T-cell (primary cell): ENCODE measurements at regions not wholly inside any gene's neighbourhood (a gene's known extent, or its start where the extent isn't known, plus 50 kb on each side); places are given as distances from the start of the nearest gene placed in this dataset.

Source experiments
- ATAC-seq, 4 experiments: fragments of 200-7000 bp in 3 of 4; fragments of 150-1000 bp in 1 of 4; cut with Tn5 transposase; replicated peaks in 1 of 4; 1 replicate in 3 of 4; 2 replicates in 1 of 4; pipeline ENCODE4 v1.10.0; 2021; ENCODE audit warnings: moderate library complexity in 3 of 4, mild to moderate bottlenecking in 2 of 4, moderate number of reproducible peaks in 1 of 4
- CTCF ChIA-PET, 2 donors: fragments of 300-600 bp; sonication (Branson Sonifier 250); formaldehyde crosslinking; loops; one replicate each; lab custom pipeline; 2022; ENCODE audit warnings: antibody characterized with exemption in 2 of 2; lab: Charles Lee
- POLR2A ChIA-PET, 2 donors: fragments of 300-600 bp; sonication (Branson Sonifier 250); formaldehyde crosslinking; loops; one replicate each; lab custom pipeline; 2022; ENCODE audit warnings: antibody characterized with exemption in 2 of 2; lab: Charles Lee
- DNase-seq, 35 experiments: peaks; one replicate each; pipeline versions ENCODE4 v3.0.0 to v3.0.0-alpha.2; 2013 to 2023
- H3K27ac ChIP-seq: one replicate; pipeline ENCODE4 v1.5.1; 2013; ENCODE audit warnings: low read length
- H3K27me3 ChIP-seq, 2 experiments: replicated peaks in 1 of 2; 1 replicate in 1 of 2; 2 replicates in 1 of 2; pipeline versions ENCODE4 v1.6.1 to v1.7.0; 2013; ENCODE audit warnings: low read length in 1 of 2, mixed read lengths in 1 of 2; ENCODE audit not compliant: control insufficient read depth in 2 of 2, insufficient read depth in 2 of 2; ENCODE audit errors: extremely low read depth in 1 of 2
- H3K36me3 ChIP-seq, 2 donors: 1 replicate in 1 of 2; 2 replicates in 1 of 2; pipeline versions ENCODE4 v1.6.1 to v1.7.0; 2013; ENCODE audit warnings: low read length in 1 of 2; ENCODE audit not compliant: control insufficient read depth in 2 of 2, insufficient read depth in 1 of 2; ENCODE audit errors: extremely low read depth in 1 of 2
- H3K4me1 ChIP-seq, 2 experiments: 1 replicate in 1 of 2; 2 replicates in 1 of 2; pipeline versions ENCODE4 v1.6.1 to v1.7.0; 2013; ENCODE audit warnings: low read length in 2 of 2, mixed read lengths in 1 of 2; ENCODE audit not compliant: insufficient read depth in 2 of 2, control insufficient read depth in 1 of 2; ENCODE audit errors: extremely low read depth in 1 of 2
- H3K4me3 ChIP-seq, 2 donors: 1 replicate in 1 of 2; 2 replicates in 1 of 2; pipeline versions ENCODE4 v1.5.1 to v1.7.0; 2013; ENCODE audit warnings: mild to moderate bottlenecking in 2 of 2, low read length in 1 of 2, moderate library complexity in 1 of 2; ENCODE audit not compliant: control insufficient read depth in 1 of 2; ENCODE audit errors: extremely low read depth in 1 of 2
- H3K9me3 ChIP-seq: 2 replicates; pipeline ENCODE4 v1.7.0; 2013
- H3K27ac Mint-ChIP-seq, 2 donors: one replicate each; pipeline ENCODE4 v1.8.0; 2020 to 2021; ENCODE audit warnings: mild to moderate bottlenecking in 2 of 2, mixed read lengths in 2 of 2
- H3K27me3 Mint-ChIP-seq, 2 donors: one replicate each; pipeline ENCODE4 v1.8.0; 2021 to 2022; ENCODE audit warnings: mixed read lengths in 2 of 2
- H3K36me3 Mint-ChIP-seq: one replicate; pipeline ENCODE4 v1.8.0; 2021; ENCODE audit warnings: mixed read lengths
- H3K4me1 Mint-ChIP-seq, 3 donors: one replicate each; pipeline ENCODE4 v1.8.0; 2020 to 2022; ENCODE audit warnings: mixed read lengths in 3 of 3, mild to moderate bottlenecking in 1 of 3
- H3K4me3 Mint-ChIP-seq, 3 donors: one replicate each; pipeline ENCODE4 v1.8.0; 2020 to 2022; ENCODE audit warnings: mild to moderate bottlenecking in 3 of 3, mixed read lengths in 3 of 3, moderate library complexity in 3 of 3
- H3K9me3 Mint-ChIP-seq, 3 donors: one replicate each; pipeline ENCODE4 v1.8.0; 2020 to 2022; ENCODE audit warnings: mixed read lengths in 3 of 3
- WGBS: methylation state at CpG from one replicate; pipeline ENCODE4 v1.1.5; 2013; ENCODE audit warnings: missing lambda C conversion rate; ENCODE audit not compliant: insufficient coverage; 5-methylcytosine and 5-hydroxymethylcytosine counted together

DNA sequence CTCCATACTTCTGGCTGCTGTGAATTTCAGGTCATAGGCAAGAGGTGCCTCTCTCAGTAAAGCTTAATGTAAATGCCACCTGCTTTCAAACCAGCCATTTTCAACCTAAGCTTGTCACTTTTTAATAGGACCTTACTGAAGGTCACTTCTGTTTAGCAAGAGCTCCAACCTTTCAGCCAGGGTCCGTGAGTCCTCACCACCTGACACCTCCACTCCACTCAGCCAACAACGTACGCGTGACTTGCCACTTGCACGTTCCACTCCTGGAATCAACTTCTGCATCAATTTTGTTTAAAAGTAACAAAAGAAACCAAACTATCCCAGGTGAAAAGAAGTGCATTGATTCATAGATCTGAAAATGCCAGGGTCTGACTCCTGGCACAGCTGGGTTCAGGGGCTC lies 114.4 kb downstream of the TRIM29 start:
- ChIA-PET POLR2A (no interaction called here), CTCF (interaction anchor here in 1 of 2 donors (0.6 kb wide), 1 partner anchor 107 kb away, joined by 3 read pairs; no protein-coding TSS in a partner anchor)
- H3K27ac ChIP-seq = no peak overlapping the region
- H3K27me3 ChIP-seq = peaks cover 0 to 25% of the 10 kb centered on the region in 2 experiments
- WGBS = 70% methylated on average over 5 of the region's 5 CpGs
- no peaks in the 10 kb centered on the region for H3K4me1 ChIP-seq
- Mint-ChIP-seq H3K4me3 (no peak overlapping the region), H3K27me3 (peaks cover 9 to 23% of the 10 kb centered on the region in 2 donors), H3K36me3 (no peaks in the 10 kb centered on the region), H3K27ac (no peak overlapping the region), H3K4me1 (no peaks in the 10 kb centered on the region), H3K9me3 (peaks cover 0 to 4% (median 0%) of the 10 kb centered on the region in 3 donors)
- DNase-seq (no peak), ATAC-seq (no peak)
- no peak overlapping the region for H3K4me3 ChIP-seq
- H3K36me3 ChIP-seq = no peaks in the 10 kb centered on the region
- H3K9me3 ChIP-seq = no peaks in the 10 kb centered on the region

DNA sequence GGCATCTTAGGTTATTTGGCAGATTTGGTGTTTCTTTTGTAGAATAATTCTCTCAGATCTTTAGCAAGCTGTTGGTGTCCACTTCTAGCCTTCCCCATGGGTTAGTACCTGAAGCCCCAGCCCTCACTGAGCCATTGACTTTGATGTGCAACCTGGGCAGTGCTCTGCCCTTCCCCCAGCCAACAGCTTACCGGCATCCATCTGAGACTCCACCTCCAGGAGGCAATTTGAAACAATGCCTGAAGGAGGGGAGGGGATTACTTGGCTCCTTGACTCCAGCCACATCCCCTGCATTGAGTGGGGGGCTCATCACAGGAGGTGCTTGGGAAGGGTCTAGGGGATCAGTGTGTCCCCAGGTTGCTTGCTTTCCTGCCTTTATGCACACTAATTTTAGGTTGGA lies 114.8 kb downstream of the TRIM29 start:
- Mint-ChIP-seq H3K4me3 (no peak overlapping the region), H3K27me3 (peaks cover 7 to 23% of the 10 kb centered on the region in 2 donors), H3K36me3 (no peaks in the 10 kb centered on the region), H3K4me1 (no peaks in the 10 kb centered on the region), H3K9me3 (peaks cover 0 to 4% (median 0%) of the 10 kb centered on the region in 3 donors), H3K27ac (no peak overlapping the region)
- Histone ChIP-seq H3K4me3 (no peak overlapping the region), H3K9me3 (no peaks in the 10 kb centered on the region), H3K36me3 (no peaks in the 10 kb centered on the region), H3K27me3 (peaks cover 0 to 23% of the 10 kb centered on the region in 2 experiments), H3K4me1 (no peaks in the 10 kb centered on the region), H3K27ac (no peak overlapping the region)
- no CpG with 5 or more reads among the region's 1 CpG for WGBS
- ChIA-PET CTCF (no interaction called here), POLR2A (no interaction called here)
- DNase-seq (no peak), ATAC-seq (no peak)

DNA sequence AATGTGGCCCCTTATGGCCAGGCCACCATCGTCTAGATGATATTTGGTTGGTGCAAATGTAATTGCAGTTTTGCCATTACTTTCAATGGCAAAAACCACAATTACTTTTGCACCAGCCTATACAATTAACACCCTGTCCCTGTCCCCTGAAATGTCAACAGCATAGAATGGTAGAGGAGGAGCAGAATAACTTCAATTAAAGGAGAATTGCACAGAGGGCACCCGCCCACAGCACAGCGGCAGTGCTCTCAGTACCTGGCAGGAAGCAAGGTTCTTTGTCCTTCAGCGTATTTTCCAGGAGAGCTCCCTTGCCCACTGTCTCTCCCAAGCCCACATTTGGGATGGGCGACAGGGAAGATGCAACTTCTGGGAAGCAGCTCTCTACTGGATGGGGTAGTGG lies 115.3 kb downstream of the TRIM29 start:
- no peak for ATAC-seq
- no CpG with 5 or more reads among the region's 5 CpGs for WGBS
- Histone ChIP-seq H3K27me3 (peaks cover 0 to 23% of the 10 kb centered on the region in 2 experiments), H3K4me1 (no peaks in the 10 kb centered on the region), H3K27ac (no peak overlapping the region), H3K36me3 (no peaks in the 10 kb centered on the region), H3K4me3 (no peak overlapping the region), H3K9me3 (no peaks in the 10 kb centered on the region)
- ChIA-PET CTCF (no interaction called here), POLR2A (no interaction called here)
- Mint-ChIP-seq H3K27me3 (peaks cover 10 to 24% of the 10 kb centered on the region in 2 donors), H3K9me3 (peaks cover 0 to 4% (median 0%) of the 10 kb centered on the region in 3 donors), H3K27ac (no peak overlapping the region), H3K36me3 (no peaks in the 10 kb centered on the region), H3K4me3 (no peak overlapping the region), H3K4me1 (no peaks in the 10 kb centered on the region)
- DNase-seq = no peak

DNA sequence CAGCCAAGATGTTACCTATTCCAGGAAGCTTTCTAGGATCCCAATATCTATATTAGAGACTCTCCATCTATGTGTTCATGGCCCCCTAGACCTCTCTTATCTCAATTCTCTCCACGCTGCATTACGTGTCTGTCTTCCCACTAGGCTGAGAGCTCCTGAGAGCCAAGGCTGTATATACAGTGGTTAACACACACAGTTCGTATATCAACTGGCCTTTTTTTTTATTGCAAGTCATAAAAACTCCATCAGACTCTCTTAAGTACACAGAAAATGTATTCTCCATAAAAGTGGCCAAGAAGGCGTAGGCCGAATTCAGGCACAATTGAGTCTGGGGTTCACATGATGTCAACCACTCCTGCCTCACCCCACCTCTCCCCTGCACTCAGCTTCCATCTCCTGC lies 115.9 kb downstream of the TRIM29 start:
- no peak for ATAC-seq
- WGBS = 94% methylated on average over 2 of the region's 5 CpGs
- ChIA-PET CTCF (interaction anchor here in 1 of 2 donors (0.6 kb wide), 1 partner anchor 14 kb away, joined by 3 read pairs; no protein-coding TSS in a partner anchor), POLR2A (no interaction called here)
- Histone ChIP-seq H3K27me3 (peaks cover 0 to 21% of the 10 kb centered on the region in 2 experiments), H3K36me3 (no peaks in the 10 kb centered on the region), H3K4me3 (no peak overlapping the region), H3K9me3 (no peaks in the 10 kb centered on the region), H3K4me1 (no peaks in the 10 kb centered on the region), H3K27ac (no peak overlapping the region)
- no peak overlapping the region for H3K27ac Mint-ChIP-seq
- peaks cover 0 to 4% (median 0%) of the 10 kb centered on the region in 3 donors for H3K9me3 Mint-ChIP-seq
- peaks cover 10 to 25% of the 10 kb centered on the region in 2 donors for H3K27me3 Mint-ChIP-seq
- H3K4me1 Mint-ChIP-seq = no peaks in the 10 kb centered on the region
- no peak overlapping the region for H3K4me3 Mint-ChIP-seq
- no peak for DNase-seq
- H3K36me3 Mint-ChIP-seq = no peaks in the 10 kb centered on the region

DNA sequence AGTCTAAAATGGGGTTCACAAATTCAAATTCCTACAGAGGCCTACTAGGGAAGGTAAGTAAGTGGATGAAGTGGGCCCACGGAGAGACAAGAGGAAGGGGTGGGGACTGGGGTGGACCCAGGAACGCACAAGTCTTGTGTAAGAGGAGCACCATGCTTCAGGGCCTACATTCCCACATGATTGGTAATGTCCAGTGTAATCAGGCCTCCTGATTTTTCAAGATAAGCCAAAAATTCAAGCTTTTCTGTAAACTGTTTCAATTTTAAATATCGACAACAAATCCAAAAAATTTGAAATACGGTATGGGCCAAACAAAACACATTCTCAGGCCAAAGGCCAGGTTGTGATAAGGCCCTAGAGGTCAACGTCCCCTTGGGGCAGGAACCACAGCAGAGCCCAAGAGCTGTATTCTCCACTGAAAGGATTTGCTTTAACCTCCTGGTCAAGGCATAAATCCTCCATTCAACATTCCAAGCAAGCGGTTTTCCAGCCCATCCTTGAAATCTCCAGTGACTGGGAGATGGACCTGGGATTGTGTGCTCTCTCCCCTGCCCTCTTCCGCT lies 116.4 kb downstream of the TRIM29 start:
- ChIA-PET POLR2A (no interaction called here), CTCF (interaction anchor here in 1 of 2 donors (0.6 kb wide), 1 partner anchor 14 kb away, joined by 3 read pairs; no protein-coding TSS in a partner anchor)
- no peaks in the 10 kb centered on the region for H3K9me3 ChIP-seq
- H3K4me1 ChIP-seq = no peaks in the 10 kb centered on the region
- no peak for ATAC-seq
- peaks cover 15 to 29% of the 10 kb centered on the region in 2 donors for H3K27me3 Mint-ChIP-seq
- H3K4me3 Mint-ChIP-seq = no peak overlapping the region
- H3K36me3 ChIP-seq = no peaks in the 10 kb centered on the region
- H3K9me3 Mint-ChIP-seq = peaks cover 0 to 4% (median 0%) of the 10 kb centered on the region in 3 donors
- no peak for DNase-seq
- H3K27ac Mint-ChIP-seq = no peak overlapping the region
- no peak overlapping the region for H3K27ac ChIP-seq
- no peak overlapping the region for H3K4me3 ChIP-seq
- peaks cover 0 to 22% of the 10 kb centered on the region in 2 experiments for H3K27me3 ChIP-seq
- H3K36me3 Mint-ChIP-seq = no peaks in the 10 kb centered on the region
- WGBS = 80% methylated on average over 5 of the region's 7 CpGs
- H3K4me1 Mint-ChIP-seq = no peaks in the 10 kb centered on the region

DNA sequence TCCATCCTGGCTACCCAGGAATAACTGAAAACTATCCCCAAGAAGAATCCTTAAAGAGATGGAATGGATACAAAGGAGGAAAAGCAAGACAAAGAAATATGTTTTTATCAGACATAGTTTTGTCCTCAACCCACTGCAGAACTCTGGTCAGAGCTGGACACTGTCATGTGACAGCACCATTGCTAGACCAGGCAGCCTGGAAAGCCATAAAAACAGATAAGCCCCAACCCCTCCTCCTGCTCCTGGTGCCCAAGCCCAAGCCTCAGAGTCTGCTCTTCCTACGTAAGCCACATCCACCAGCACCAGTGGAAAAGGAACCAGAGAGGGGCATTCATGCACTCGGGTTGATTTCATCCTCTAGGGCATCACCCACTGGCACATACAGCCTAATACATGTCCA lies 116.9 kb downstream of the TRIM29 start:
- CTCF ChIA-PET = no interaction called here

More for the DNA sequence above, 116.9 kb downstream of the TRIM29 start:
- no peaks in the 10 kb centered on the region for H3K36me3 ChIP-seq
- peaks cover 0 to 22% of the 10 kb centered on the region in 2 experiments for H3K27me3 ChIP-seq
- WGBS = 83% methylated on average over 1 of the region's 2 CpGs
- DNase-seq (no peak), ATAC-seq (no peak)
- H3K4me1 ChIP-seq = no peaks in the 10 kb centered on the region
- no peak overlapping the region for H3K27ac ChIP-seq
- Mint-ChIP-seq H3K4me3 (no peak overlapping the region), H3K36me3 (no peaks in the 10 kb centered on the region), H3K9me3 (peaks cover 0 to 4% (median 0%) of the 10 kb centered on the region in 3 donors), H3K4me1 (no peaks in the 10 kb centered on the region), H3K27ac (no peak overlapping the region), H3K27me3 (peaks cover 18 to 34% of the 10 kb centered on the region in 2 donors)
- POLR2A ChIA-PET = no interaction called here
- no peak overlapping the region for H3K4me3 ChIP-seq
- H3K9me3 ChIP-seq = no peaks in the 10 kb centered on the region
